Fibroblast of lung (primary cell): ENCODE measurements at regions not wholly inside any gene's neighbourhood (a gene's known extent, or its start where the extent isn't known, plus 50 kb on each side); places are given as distances from the start of the nearest gene placed in this dataset.

Source experiments
- DNase-seq, 2 donors: peaks; one replicate each; pipeline versions ENCODE4 v3.0.0 to v3.0.0-alpha.2; 2010; ENCODE audit warnings: low read depth in 2 of 2
- H2AFZ ChIP-seq: 2 replicates; pipeline ENCODE4 v1.5.1; 2012; ENCODE audit warnings: low read length, control low read depth, inconsistent platforms
- H3K27ac ChIP-seq: 2 replicates; pipeline ENCODE4 v1.5.1; 2011; ENCODE audit warnings: low read length, control low read depth; ENCODE audit not compliant: insufficient read depth
- H3K27me3 ChIP-seq: 2 replicates; pipeline ENCODE4 v1.5.1; 2011; ENCODE audit warnings: mild to moderate bottlenecking, low read length; ENCODE audit not compliant: control insufficient read depth, insufficient read depth
- H3K36me3 ChIP-seq: 2 replicates; pipeline ENCODE4 v1.5.1; 2011; ENCODE audit warnings: low read length; ENCODE audit not compliant: control insufficient read depth, insufficient read depth
- H3K4me1 ChIP-seq: 2 replicates; pipeline ENCODE4 v1.5.1; 2011; ENCODE audit warnings: low read length; ENCODE audit not compliant: control insufficient read depth, insufficient read depth; ENCODE audit errors: extremely low read depth
- H3K4me2 ChIP-seq: 2 replicates; pipeline ENCODE4 v1.5.1; 2011; ENCODE audit warnings: low read length, control low read depth; ENCODE audit not compliant: insufficient read depth; ENCODE audit errors: extremely low read depth
- H3K4me3 ChIP-seq, 4 experiments: fragments of 200-600 bp in 1 of 4; sonication (generic) in 1 of 4; replicated peaks in 1 of 4; 2 replicates each; pipeline ENCODE4 v1.5.1; 2011 to 2016; ENCODE audit warnings: low read length in 4 of 4, low read depth in 3 of 4, mild to moderate bottlenecking in 3 of 4, control low read depth in 2 of 4, inconsistent platforms in 1 of 4, mixed read lengths in 1 of 4; ENCODE audit not compliant: insufficient read depth in 1 of 4; ENCODE audit errors: control extremely low read depth in 1 of 4
- H3K79me2 ChIP-seq: 2 replicates; pipeline ENCODE4 v1.5.1; 2012; ENCODE audit warnings: mild to moderate bottlenecking, low read length, inconsistent platforms; ENCODE audit not compliant: control insufficient read depth, insufficient read depth
- H3K9ac ChIP-seq: 2 replicates; pipeline ENCODE4 v1.5.1; 2011; ENCODE audit warnings: mild to moderate bottlenecking, low read length, control low read depth; ENCODE audit not compliant: insufficient read depth
- H3K9me3 ChIP-seq: 2 replicates; pipeline ENCODE4 v1.5.1; 2012; ENCODE audit warnings: low read depth, low read length; ENCODE audit not compliant: control insufficient read depth, insufficient read depth
- H4K20me1 ChIP-seq: 2 replicates; pipeline ENCODE4 v1.5.1; 2011; ENCODE audit warnings: low read length; ENCODE audit not compliant: control insufficient read depth, insufficient read depth; ENCODE audit errors: extremely low read depth
- EZH2 ChIP-seq: IDR thresholded peaks from 2 replicates; pipeline ENCODE4 v1.5.1; 2012; ENCODE audit warnings: low read length, control low read depth, mild to moderate bottlenecking; ENCODE audit errors: missing control alignments
- TF ChIP-seq, protein P1 (sequence below), 2 donors: IDR thresholded peaks in 1 of 2; conservative IDR thresholded peaks in 1 of 2; 1 replicate in 1 of 2; 2 replicates in 1 of 2; pipeline ENCODE4 v1.5.1; 2011 to 2012; ENCODE audit warnings: low read length in 2 of 2, control low read depth in 1 of 2, inconsistent platforms in 1 of 2, low read depth in 1 of 2, mild to moderate bottlenecking in 1 of 2

DNA sequence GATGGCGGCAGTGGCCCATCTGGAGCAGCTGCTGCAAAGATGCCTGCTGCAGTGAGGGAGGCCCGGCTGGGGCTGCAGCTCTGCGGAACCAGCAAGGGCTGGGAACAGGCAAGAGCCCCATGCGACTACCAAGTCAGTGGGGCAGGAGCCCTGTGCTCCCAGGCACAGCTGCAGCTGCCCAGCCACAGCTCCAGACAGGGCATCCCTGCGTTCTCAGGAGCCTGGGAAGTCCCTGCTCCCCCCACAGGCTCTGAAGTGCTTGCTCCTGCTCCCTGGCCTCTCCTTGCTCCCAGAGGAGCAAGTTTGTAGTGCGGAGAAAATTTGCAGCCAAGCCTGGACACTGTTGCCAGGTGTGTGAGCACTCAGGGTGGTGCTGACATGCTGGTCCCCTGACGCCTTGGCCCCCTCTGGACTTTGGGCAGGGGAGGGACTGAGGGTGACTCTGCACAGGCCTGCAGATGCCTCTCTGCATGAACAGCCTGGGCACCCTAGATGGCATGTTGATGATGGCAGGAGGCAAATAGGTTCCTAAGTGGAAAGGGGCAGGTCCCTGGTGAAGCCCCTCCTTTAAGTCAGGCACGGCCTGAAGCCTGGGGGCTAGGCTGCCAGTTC lies 105.6 kb downstream of the LYZL1 start:
- no peaks in the 10 kb centered on the region for H3K36me3 ChIP-seq
- no peak overlapping the region for H3K27ac ChIP-seq
- H3K79me2 ChIP-seq: no peaks in the 10 kb centered on the region
- H3K9me3 ChIP-seq: no peaks in the 10 kb centered on the region
- H3K4me1 ChIP-seq: no peaks in the 10 kb centered on the region
- no peak overlapping the region for H3K4me3 ChIP-seq
- H4K20me1 ChIP-seq: no peaks in the 10 kb centered on the region
- H3K4me2 ChIP-seq: no peak overlapping the region
- H3K9ac ChIP-seq: no peak overlapping the region
- DNase-seq: no peak
- no peak overlapping the region for H2AFZ ChIP-seq
- TF ChIP-seq, protein P1, sequence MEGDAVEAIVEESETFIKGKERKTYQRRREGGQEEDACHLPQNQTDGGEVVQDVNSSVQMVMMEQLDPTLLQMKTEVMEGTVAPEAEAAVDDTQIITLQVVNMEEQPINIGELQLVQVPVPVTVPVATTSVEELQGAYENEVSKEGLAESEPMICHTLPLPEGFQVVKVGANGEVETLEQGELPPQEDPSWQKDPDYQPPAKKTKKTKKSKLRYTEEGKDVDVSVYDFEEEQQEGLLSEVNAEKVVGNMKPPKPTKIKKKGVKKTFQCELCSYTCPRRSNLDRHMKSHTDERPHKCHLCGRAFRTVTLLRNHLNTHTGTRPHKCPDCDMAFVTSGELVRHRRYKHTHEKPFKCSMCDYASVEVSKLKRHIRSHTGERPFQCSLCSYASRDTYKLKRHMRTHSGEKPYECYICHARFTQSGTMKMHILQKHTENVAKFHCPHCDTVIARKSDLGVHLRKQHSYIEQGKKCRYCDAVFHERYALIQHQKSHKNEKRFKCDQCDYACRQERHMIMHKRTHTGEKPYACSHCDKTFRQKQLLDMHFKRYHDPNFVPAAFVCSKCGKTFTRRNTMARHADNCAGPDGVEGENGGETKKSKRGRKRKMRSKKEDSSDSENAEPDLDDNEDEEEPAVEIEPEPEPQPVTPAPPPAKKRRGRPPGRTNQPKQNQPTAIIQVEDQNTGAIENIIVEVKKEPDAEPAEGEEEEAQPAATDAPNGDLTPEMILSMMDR (conservative IDR thresholded peaks at IDR 0.05 in 1 of 2, IDR thresholded peaks at IDR 0.05 in 1 of 2; ENCODE audit: low read depth in 1 of 2, low read length in 2 of 2): no peak
- no peak for TF ChIP-seq EZH2
- peaks cover 15% of the 10 kb centered on the region for H3K27me3 ChIP-seq

DNA sequence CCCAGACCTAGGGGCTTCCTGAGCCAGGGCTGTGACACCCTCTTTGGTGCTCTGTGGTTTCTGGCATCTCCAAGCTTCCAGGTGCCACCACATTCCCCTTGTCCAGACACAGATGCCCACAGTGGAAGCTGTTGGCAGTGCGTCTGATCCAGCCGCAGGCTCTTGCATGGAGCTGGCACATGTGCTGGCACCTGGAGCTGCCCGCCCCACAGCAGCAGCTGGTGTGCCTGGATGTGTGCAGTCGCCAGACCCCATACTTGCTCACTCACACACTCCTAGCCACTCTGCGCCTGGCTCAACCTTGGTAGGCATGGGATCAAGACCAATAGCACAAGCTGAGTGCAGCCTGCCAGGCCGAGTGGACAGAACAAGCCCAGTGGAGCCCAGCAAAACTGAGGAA lies 106.5 kb downstream of the LYZL1 start:
- no peak for TF ChIP-seq EZH2
- TF ChIP-seq, protein P1 (conservative IDR thresholded peaks at IDR 0.05 in 1 of 2, IDR thresholded peaks at IDR 0.05 in 1 of 2; ENCODE audit: low read depth in 1 of 2, low read length in 2 of 2): no peak
- no peaks in the 10 kb centered on the region for H4K20me1 ChIP-seq
- DNase-seq: no peak
- H3K4me3 ChIP-seq: no peak overlapping the region
- no peaks in the 10 kb centered on the region for H3K4me1 ChIP-seq
- H3K27ac ChIP-seq: no peak overlapping the region
- H3K9me3 ChIP-seq: no peaks in the 10 kb centered on the region
- H2AFZ ChIP-seq: no peak overlapping the region
- no peaks in the 10 kb centered on the region for H3K79me2 ChIP-seq
- H3K4me2 ChIP-seq: no peak overlapping the region
- H3K27me3 ChIP-seq: peaks cover 15% of the 10 kb centered on the region
- H3K9ac ChIP-seq: no peak overlapping the region
- H3K36me3 ChIP-seq: no peaks in the 10 kb centered on the region

DNA sequence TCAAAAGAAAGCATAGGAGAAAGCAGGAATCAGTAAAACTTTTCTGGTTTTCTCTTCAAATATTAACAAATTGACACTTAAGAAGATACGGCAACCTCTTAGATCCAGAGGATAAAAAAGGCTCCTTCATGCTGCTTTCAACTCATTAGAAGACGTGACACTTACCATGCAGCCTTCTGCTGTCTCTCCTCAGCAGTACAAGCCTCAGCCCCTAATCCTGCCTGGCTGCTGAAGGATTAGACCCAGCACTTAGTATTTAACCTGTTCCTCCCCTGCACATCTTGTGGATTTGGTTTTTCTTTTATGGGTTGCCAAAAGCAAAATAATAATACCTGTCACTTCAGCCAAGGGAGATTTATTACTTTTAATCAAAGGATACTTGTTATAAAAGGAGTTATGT lies 108.4 kb downstream of the LYZL1 start:
- Histone ChIP-seq H3K36me3 (no peaks in the 10 kb centered on the region), H3K9me3 (no peaks in the 10 kb centered on the region), H3K27me3 (peaks cover 15% of the 10 kb centered on the region), H3K9ac (no peak overlapping the region), H4K20me1 (no peaks in the 10 kb centered on the region), H3K27ac (no peak overlapping the region), H3K4me2 (no peak overlapping the region), H2AFZ (no peak overlapping the region), H3K4me3 (no peak overlapping the region), H3K4me1 (no peaks in the 10 kb centered on the region), H3K79me2 (no peaks in the 10 kb centered on the region)
- no peak for DNase-seq
- TF ChIP-seq, protein P1 (conservative IDR thresholded peaks at IDR 0.05 in 1 of 2, IDR thresholded peaks at IDR 0.05 in 1 of 2; ENCODE audit: low read depth in 1 of 2, low read length in 2 of 2): no peak
- no peak for TF ChIP-seq EZH2
